Parathyroid adenoma (tissue), 2 donors: ENCODE measurements at regions not wholly inside any gene's neighbourhood (a gene's known extent, or its start where the extent isn't known, plus 50 kb on each side); places are given as distances from the start of the nearest gene placed in this dataset.
"Not testable (repeated sequence)": the region's sequence is repeated elsewhere in the genome, so short reads cannot be mapped to it uniquely, and the experiment has no call there.

Source experiments
- H2AFZ ChIP-seq: fragments of 300-600 bp; sonication (generic); one replicate; pipeline ENCODE4 v1.7.0; 2017; ENCODE audit warnings: antibody characterized with exemption, mild to moderate bottlenecking
- H3K27ac ChIP-seq: fragments of 300-600 bp; sonication (generic); one replicate; pipeline ENCODE4 v1.7.0; 2017
- H3K27me3 ChIP-seq: fragments of 300-600 bp; sonication (generic); one replicate; pipeline ENCODE4 v1.7.0; 2017; ENCODE audit warnings: low read length; ENCODE audit not compliant: control insufficient read depth, insufficient read depth
- H3K36me3 ChIP-seq: fragments of 300-600 bp; sonication (generic); one replicate; pipeline ENCODE4 v1.7.0; 2017; ENCODE audit warnings: low read length; ENCODE audit not compliant: control insufficient read depth, insufficient read depth
- H3K4me1 ChIP-seq: fragments of 300-600 bp; sonication (generic); one replicate; pipeline ENCODE4 v1.7.0; 2017; ENCODE audit warnings: control low read depth
- H3K4me2 ChIP-seq: fragments of 300-600 bp; sonication (generic); one replicate; pipeline ENCODE4 v1.7.0; 2017; ENCODE audit warnings: low read length
- H3K4me3 ChIP-seq: fragments of 300-600 bp; sonication (generic); one replicate; pipeline ENCODE4 v1.7.0; 2017; ENCODE audit warnings: low read depth, low read length
- H3K79me2 ChIP-seq: fragments of 300-600 bp; sonication (generic); one replicate; pipeline ENCODE4 v1.7.0; 2017; ENCODE audit warnings: control low read depth
- H3K9ac ChIP-seq: fragments of 300-600 bp; sonication (generic); one replicate; pipeline ENCODE4 v1.7.0; 2017; ENCODE audit warnings: mild to moderate bottlenecking
- H3K9me3 ChIP-seq: fragments of 300-600 bp; sonication (generic); one replicate; pipeline ENCODE4 v1.7.0; 2017; ENCODE audit warnings: low read length; ENCODE audit not compliant: control insufficient read depth
- TF ChIP-seq, protein P1 (sequence below): fragments of 300-600 bp; sonication (generic); IDR thresholded peaks from one replicate; pipeline ENCODE4 v1.7.0; 2017; ENCODE audit warnings: antibody characterized with exemption, mild to moderate bottlenecking
- donor health status: primary hyperparathyroidism.

DNA sequence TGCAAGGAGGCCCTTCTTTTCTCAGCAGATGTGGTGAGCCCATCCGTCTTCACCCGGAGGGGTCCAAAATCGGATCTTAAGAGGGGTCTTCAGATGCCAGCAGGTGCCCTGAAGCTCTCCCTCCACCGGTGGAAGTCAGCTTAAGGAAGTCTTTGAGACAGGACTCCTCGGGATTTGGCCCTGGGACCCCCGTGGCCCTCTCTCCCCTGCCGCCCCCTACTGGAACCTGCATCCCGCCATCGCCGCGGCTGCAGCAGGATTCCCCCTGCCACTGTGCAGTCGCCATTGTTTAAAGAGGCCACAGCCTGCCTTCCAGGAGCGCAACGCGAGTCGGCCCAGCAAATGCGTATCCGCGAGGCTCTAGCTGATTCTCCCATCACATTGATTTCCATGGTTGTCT is 292.5 kb upstream of the ZNF337 start:
- no peaks in the 10 kb centered on the region for H3K36me3 ChIP-seq
- no peak overlapping the region for H3K4me3 ChIP-seq
- no peaks in the 10 kb centered on the region for H3K4me1 ChIP-seq

DNA sequence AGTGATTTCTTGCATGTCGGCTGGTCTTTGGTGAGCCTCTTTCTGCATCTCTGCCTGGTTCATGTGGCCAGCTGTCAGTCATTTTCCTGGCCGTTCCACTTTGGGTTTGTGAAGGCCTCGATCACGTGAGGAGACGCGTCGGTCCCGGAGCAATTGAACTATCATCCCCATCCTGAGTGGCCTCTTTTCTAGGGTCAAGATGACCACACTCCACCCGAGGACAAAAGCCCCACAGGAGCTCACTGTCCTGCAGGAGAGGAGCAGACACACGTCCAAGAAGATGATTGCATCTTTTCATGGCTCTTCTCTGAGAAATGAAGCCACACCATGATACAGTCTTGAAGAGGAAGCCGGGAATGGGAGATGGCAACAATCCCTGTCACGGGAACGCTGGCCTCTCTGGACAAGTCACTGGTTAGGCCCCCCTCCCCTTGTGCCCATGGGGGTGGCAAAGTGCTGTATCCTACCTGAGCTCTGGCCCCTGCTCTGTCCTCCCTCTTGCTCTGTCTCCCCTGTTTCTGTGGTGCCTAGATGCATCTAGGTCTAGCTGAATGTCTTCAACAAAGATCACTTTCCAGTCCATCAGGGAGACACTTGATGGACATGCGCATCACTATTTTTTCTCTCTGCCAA is 291.4 kb upstream of the ZNF337 start:
- H3K36me3 ChIP-seq, H3K27me3 ChIP-seq, H3K4me2 ChIP-seq, H3K9ac ChIP-seq, H3K79me2 ChIP-seq, H3K27ac ChIP-seq, H2AFZ ChIP-seq, H3K9me3 ChIP-seq, H3K4me3 ChIP-seq, H3K4me1 ChIP-seq: not testable (repeated sequence)

More for the DNA sequence above, 292.5 kb upstream of the ZNF337 start:
- H3K27ac ChIP-seq = no peak overlapping the region
- H3K4me2 ChIP-seq = no peak overlapping the region
- TF ChIP-seq, protein P1, sequence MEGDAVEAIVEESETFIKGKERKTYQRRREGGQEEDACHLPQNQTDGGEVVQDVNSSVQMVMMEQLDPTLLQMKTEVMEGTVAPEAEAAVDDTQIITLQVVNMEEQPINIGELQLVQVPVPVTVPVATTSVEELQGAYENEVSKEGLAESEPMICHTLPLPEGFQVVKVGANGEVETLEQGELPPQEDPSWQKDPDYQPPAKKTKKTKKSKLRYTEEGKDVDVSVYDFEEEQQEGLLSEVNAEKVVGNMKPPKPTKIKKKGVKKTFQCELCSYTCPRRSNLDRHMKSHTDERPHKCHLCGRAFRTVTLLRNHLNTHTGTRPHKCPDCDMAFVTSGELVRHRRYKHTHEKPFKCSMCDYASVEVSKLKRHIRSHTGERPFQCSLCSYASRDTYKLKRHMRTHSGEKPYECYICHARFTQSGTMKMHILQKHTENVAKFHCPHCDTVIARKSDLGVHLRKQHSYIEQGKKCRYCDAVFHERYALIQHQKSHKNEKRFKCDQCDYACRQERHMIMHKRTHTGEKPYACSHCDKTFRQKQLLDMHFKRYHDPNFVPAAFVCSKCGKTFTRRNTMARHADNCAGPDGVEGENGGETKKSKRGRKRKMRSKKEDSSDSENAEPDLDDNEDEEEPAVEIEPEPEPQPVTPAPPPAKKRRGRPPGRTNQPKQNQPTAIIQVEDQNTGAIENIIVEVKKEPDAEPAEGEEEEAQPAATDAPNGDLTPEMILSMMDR = no peak
- H2AFZ ChIP-seq = no peak overlapping the region
- no peaks in the 10 kb centered on the region for H3K27me3 ChIP-seq
- H3K9ac ChIP-seq = no peak overlapping the region
- no peaks in the 10 kb centered on the region for H3K79me2 ChIP-seq
- no peaks in the 10 kb centered on the region for H3K9me3 ChIP-seq

- Histone ChIP-seq H3K27me3 (no peaks in the 10 kb centered on the region), H2AFZ (peak overlapping the region; percentile 39), H3K4me3 (no peak overlapping the region), H3K4me2 (peak overlapping the region; percentile 47), H3K9me3 (no peaks in the 10 kb centered on the region), H3K27ac (no peak overlapping the region), H3K36me3 (no peaks in the 10 kb centered on the region), H3K79me2 (no peaks in the 10 kb centered on the region), H3K9ac (no peak overlapping the region), H3K4me1 (no peaks in the 10 kb centered on the region)
- TF ChIP-seq, protein P1 = no peak
Measured at GRCh38 chr20:25987073-25987927, 290.6 kb upstream of the ZNF337 start.

DNA sequence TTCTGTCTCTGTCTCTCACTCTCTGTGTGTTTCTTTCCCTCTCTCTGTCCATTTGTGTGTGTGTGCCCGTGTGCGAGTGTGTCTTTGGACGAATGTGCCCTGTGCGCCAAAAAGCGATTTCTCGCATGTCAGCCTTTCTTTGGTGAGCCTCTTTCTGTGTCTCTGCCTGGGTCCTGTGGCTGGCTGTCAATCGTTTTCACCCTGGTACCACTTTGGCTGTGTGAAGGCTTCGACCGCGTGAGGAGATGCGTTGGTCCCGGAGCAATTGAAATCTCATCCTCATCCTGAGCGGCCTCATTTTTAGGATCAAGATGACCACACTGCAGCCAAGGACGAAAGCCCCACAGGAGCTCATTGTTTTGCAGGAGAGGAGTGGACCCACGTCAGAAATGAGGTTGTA is 288.9 kb upstream of the ZNF337 start:
- no peak overlapping the region for H2AFZ ChIP-seq
- no peak overlapping the region for H3K27ac ChIP-seq
- no peaks in the 10 kb centered on the region for H3K4me1 ChIP-seq
- H3K36me3 ChIP-seq = no peaks in the 10 kb centered on the region
- no peak overlapping the region for H3K4me2 ChIP-seq
- H3K27me3 ChIP-seq = no peaks in the 10 kb centered on the region
- no peaks in the 10 kb centered on the region for H3K9me3 ChIP-seq
- no peak overlapping the region for H3K9ac ChIP-seq
- TF ChIP-seq, protein P1 = no peak
- H3K79me2 ChIP-seq = no peaks in the 10 kb centered on the region
- H3K4me3 ChIP-seq = no peak overlapping the region

GRCh38 chr20:25984933-25985332 is 288.3 kb upstream of the ZNF337 start:
- TF ChIP-seq, protein P1 = no peak
- no peak overlapping the region for H3K9ac ChIP-seq

GRCh38 chr20:25982701-25983100 is 286.0 kb upstream of the ZNF337 start:
- H3K4me2 ChIP-seq, H2AFZ ChIP-seq, H3K9me3 ChIP-seq, H3K36me3 ChIP-seq, H3K79me2 ChIP-seq, H3K9ac ChIP-seq, H3K4me3 ChIP-seq, H3K4me1 ChIP-seq, H3K27me3 ChIP-seq, H3K27ac ChIP-seq: not testable (repeated sequence)

More at GRCh38 chr20:25984933-25985332, 288.3 kb upstream of the ZNF337 start:
- no peaks in the 10 kb centered on the region for H3K36me3 ChIP-seq
- H3K9me3 ChIP-seq = no peaks in the 10 kb centered on the region
- no peak overlapping the region for H2AFZ ChIP-seq
- H3K4me3 ChIP-seq = no peak overlapping the region
- H3K27ac ChIP-seq = no peak overlapping the region
- H3K4me1 ChIP-seq = no peaks in the 10 kb centered on the region
- H3K4me2 ChIP-seq = peak overlapping the region; percentile 39
- no peaks in the 10 kb centered on the region for H3K79me2 ChIP-seq
- H3K27me3 ChIP-seq = no peaks in the 10 kb centered on the region

DNA sequence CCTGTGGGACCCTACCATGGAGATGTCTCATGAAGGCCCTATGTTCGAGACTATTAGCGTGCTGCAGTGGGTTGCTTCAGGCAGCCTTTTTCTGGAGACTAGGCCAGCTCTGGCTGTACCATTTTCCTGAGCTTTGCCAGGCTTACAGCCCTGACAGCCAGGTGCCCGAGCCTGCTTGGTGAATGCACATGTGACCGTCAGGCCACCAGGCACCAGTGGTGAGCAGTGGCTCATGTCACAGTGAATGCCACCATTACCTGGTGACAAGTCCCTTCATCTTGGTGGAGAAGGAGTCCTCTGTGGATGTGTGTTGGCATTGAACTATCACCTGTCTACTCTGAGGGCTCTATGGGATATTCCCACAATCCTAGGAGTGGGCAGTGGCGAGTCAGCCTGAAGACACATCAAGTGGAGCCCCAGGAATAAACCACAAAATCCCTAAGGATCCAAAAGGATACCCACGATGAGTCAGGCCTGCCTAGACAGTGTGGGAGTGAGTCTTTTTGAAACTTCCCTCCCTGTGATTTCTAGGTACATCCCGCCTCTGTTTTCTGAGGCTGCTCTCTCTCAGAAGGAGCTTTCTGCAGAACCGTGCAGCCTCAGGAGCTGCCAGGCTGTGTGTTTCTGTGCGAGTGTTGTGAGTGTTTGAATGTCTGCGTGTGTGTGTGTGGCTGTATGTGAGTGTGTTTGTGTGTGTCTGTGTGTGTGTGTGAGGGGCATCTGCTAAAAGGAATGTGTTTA is 282.0 kb upstream of the ZNF337 start:
- H3K79me2 ChIP-seq, H3K9ac ChIP-seq, H3K27me3 ChIP-seq, H3K4me2 ChIP-seq, H2AFZ ChIP-seq, H3K4me3 ChIP-seq, H3K4me1 ChIP-seq, H3K9me3 ChIP-seq, H3K36me3 ChIP-seq, H3K27ac ChIP-seq: not testable (repeated sequence)
